Vagina (tissue), 2 donors: ENCODE measurements at regions not wholly inside any gene's neighbourhood (a gene's known extent, or its start where the extent isn't known, plus 50 kb on each side); places are given as distances from the start of the nearest gene placed in this dataset.

Experiments used
- POLR2A ChIP-seq, 2 donors: fragments of 450-650 bp; IDR thresholded peaks; one replicate each; pipeline ENCODE4 v1.6.1; 2017; ENCODE audit warnings: antibody characterized with exemption in 2 of 2, mild to moderate bottlenecking in 2 of 2, moderate library complexity in 2 of 2
- TF ChIP-seq, protein P1 (sequence below), 3 experiments: fragments of 450-650 bp in 2 of 3; fragments of 200-600 bp in 1 of 3; sonication (generic) in 1 of 3; IDR thresholded peaks; one replicate each; pipeline ENCODE4 v1.5.1; 2017 to 2019; ENCODE audit warnings: antibody characterized with exemption in 3 of 3, mild to moderate bottlenecking in 2 of 3, moderate library complexity in 2 of 3

DNA sequence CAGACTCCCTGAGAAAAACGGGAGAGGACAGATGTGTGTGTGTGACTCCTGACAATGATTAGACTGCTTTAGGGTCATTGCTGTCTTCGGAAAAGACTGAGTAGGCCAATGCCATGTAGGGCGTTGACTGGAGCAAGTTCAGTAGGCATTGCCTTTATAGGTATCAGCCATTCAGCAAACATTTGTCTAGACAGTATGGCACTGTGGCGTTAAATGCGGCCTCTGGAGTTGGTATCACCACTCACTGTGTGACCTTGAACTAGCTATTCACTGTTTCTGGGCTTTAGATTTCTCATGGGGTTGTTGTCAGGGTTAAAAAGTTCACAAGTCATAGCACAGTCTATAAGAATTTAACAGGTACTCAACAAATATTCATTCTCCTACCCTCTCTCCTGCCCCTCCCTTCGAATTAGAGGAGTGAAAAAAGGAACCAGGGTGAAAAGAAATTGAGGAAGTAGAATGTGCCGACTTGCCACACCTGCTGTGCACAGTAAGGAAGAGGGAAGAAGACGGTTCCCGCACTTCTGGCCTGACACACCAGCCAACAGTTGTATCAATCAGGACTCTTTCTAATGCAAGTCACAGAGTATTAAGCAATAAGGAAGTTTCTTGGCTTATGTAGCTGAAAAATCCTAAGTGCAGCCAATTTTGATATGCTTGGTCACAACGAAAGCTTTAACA, 83.2 kb upstream of the PLAC8 start:
- TF ChIP-seq, protein P1, sequence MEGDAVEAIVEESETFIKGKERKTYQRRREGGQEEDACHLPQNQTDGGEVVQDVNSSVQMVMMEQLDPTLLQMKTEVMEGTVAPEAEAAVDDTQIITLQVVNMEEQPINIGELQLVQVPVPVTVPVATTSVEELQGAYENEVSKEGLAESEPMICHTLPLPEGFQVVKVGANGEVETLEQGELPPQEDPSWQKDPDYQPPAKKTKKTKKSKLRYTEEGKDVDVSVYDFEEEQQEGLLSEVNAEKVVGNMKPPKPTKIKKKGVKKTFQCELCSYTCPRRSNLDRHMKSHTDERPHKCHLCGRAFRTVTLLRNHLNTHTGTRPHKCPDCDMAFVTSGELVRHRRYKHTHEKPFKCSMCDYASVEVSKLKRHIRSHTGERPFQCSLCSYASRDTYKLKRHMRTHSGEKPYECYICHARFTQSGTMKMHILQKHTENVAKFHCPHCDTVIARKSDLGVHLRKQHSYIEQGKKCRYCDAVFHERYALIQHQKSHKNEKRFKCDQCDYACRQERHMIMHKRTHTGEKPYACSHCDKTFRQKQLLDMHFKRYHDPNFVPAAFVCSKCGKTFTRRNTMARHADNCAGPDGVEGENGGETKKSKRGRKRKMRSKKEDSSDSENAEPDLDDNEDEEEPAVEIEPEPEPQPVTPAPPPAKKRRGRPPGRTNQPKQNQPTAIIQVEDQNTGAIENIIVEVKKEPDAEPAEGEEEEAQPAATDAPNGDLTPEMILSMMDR (IDR thresholded peaks at IDR 0.05): no peak
- TF ChIP-seq POLR2A (IDR thresholded peaks at IDR 0.05): no peak
